ENCODE measurements at regions not wholly inside any gene's neighbourhood (a gene's known extent, or its start where the extent isn't known, plus 50 kb on each side); places are given as distances from the start of the nearest gene placed in this dataset.
"Not testable (repeated sequence)": the region's sequence is repeated elsewhere in the genome, so short reads cannot be mapped to it uniquely, and the experiment has no call there.

DNA sequence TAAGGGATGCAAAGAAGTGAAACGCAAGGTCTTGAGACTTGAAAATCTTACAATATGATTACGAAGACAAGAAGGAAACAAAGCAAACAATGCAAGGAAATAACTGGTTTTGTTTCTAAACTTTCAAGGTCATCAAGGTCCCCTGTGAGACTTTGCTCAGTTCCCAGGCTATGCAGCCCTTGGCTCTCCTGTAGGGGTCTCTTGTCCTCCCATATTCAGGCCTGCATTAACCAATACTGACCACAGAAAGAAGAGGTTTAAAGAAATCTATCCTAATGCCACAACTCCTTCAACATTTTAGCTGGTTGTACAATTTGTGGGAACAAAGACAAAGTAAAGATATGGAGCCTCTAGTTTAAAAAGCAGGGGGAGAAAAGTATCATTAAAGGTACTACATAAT, 209.2 kb downstream of the LHFPL1 start:
- Mint-ChIP-seq H3K27ac (no peak overlapping the region), H3K4me3 (no peak overlapping the region), H3K9me3 (ENCODE audit: low read depth) (no peaks in the 10 kb centered on the region), H3K36me3 (ENCODE audit: low read depth) (no peaks in the 10 kb centered on the region), H3K27me3 (no peaks in the 10 kb centered on the region), H3K4me1 (no peaks in the 10 kb centered on the region)
- ATAC-seq (no peak), DNase-seq (no peak)
- POLR2A ChIA-PET, result no interaction called here
- intact Hi-C loops (cut with DNase I, micrococcal nuclease), result no loop called here
- CTCF ChIA-PET, result no interaction called here

DNA sequence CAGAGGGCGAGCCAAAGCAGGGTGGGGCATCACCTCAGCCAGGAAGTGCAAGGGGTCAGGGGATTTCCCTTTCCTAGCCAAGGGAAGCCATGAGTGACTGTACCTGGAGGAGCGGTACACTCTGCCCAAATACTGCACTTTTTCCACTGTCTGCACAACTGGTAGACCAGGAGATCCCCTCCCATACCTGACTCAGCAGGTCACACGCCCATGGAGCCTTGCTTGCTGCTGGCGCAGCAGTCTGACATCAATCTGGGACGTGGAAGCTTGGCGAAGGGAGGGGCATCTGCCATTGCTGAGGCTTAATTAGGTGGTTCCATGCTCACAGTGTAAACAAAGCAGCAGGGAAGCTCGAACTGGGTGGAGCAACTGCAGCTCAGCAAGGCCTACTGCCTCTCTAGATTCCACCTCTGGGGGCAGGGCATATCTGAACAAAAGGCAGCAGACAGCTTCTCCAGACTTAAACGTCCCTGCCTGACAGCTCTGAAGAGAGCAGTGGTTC, 217.7 kb downstream of the LHFPL1 start:
- H3K9me3 Mint-ChIP-seq (ENCODE audit: low read depth); ATAC-seq; POLR2A ChIA-PET: not testable (repeated sequence)

DNA sequence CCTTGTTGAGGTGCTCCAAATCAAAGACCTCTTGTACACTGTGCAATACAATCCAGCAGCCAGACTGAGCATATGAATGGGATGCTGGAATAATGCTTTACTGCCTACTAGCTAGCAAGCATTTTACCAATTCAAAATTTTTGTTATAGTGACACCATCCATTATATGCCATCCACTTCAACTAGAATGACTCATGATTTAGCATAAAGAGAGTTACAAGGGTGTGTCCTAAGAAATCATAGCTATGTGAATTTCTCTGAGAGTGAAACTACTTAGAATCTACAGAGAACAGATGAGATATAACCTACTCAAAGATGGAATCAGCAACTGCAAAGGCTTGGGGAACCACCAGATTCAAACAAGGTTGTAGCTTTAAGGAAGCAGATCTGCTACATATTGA, 221.9 kb downstream of the LHFPL1 start:
- H3K36me3 Mint-ChIP-seq (ENCODE audit: low read depth), result no peaks in the 10 kb centered on the region
- intact Hi-C loops (cut with DNase I, micrococcal nuclease), result no loop called here
- no peaks in the 10 kb centered on the region for H3K4me1 Mint-ChIP-seq
- ChIA-PET CTCF (no interaction called here), POLR2A (no interaction called here)
- no peak for DNase-seq
- no peak overlapping the region for H3K27ac Mint-ChIP-seq
- no peaks in the 10 kb centered on the region for H3K27me3 Mint-ChIP-seq
- no peak overlapping the region for H3K4me3 Mint-ChIP-seq
- no peak for ATAC-seq
- H3K9me3 Mint-ChIP-seq (ENCODE audit: low read depth), result no peaks in the 10 kb centered on the region

More for the DNA sequence above, 217.7 kb downstream of the LHFPL1 start:
- H3K4me1 Mint-ChIP-seq; H3K4me3 Mint-ChIP-seq; intact Hi-C loops (cut with DNase I, micrococcal nuclease); DNase-seq; H3K27ac Mint-ChIP-seq; H3K27me3 Mint-ChIP-seq; H3K36me3 Mint-ChIP-seq (ENCODE audit: low read depth); CTCF ChIA-PET: not testable (repeated sequence)

DNA sequence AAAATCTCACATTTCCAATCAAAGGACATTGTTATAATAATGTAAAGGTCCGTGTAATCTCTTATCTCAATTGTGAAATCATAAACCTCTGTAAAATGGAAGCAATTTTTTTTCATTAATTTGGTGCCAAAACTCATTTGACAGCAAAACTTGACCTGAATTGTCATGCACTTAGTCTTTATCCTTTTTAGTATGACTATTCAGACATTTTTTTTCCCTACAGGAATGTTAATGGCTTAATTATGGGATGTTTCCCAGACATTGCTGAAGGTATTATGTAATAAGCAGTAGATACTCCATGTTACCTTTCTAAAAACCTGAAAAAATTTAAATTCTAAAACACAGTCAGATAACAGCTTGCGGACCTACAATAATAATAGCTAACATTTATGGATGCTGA, 228.9 kb downstream of the LHFPL1 start:
- Mint-ChIP-seq H3K27ac (no peak overlapping the region), H3K27me3 (no peaks in the 10 kb centered on the region), H3K36me3 (ENCODE audit: low read depth) (no peaks in the 10 kb centered on the region), H3K9me3 (ENCODE audit: low read depth) (no peaks in the 10 kb centered on the region), H3K4me3 (no peak overlapping the region), H3K4me1 (no peaks in the 10 kb centered on the region)
- CTCF ChIA-PET, result no interaction called here
- POLR2A ChIA-PET, result no interaction called here
- no peak for DNase-seq
- intact Hi-C loops (cut with DNase I, micrococcal nuclease), result no loop called here
- no peak for ATAC-seq

DNA sequence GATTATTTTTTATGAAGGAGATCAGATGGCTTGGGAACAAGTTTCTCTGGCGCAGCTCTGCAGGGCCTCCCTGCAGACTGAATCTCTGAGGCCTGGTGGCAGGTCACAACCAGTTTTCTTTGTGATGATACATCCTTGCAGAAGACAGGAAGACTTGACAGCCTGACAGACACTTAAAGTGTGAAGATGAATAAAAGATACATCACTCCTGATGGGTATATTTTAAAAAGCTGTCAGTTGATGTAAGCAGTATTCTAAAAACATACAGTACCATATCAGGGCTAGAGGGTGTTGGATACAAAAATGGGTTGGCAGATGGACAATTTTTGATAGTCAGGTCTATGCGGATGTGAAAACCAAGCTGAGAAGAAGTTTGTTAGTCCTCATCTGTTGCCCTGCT, 239.5 kb downstream of the LHFPL1 start:
- no peaks in the 10 kb centered on the region for H3K4me1 Mint-ChIP-seq
- ChIA-PET CTCF (no interaction called here), POLR2A (no interaction called here)
- ATAC-seq, result no peak
- no peak overlapping the region for H3K4me3 Mint-ChIP-seq
- no peaks in the 10 kb centered on the region for H3K36me3 Mint-ChIP-seq (ENCODE audit: low read depth)
- DNase-seq, result no peak
- H3K9me3 Mint-ChIP-seq (ENCODE audit: low read depth), result no peaks in the 10 kb centered on the region
- H3K27ac Mint-ChIP-seq, result no peak overlapping the region
- intact Hi-C loops (cut with DNase I, micrococcal nuclease), result no loop called here
- no peaks in the 10 kb centered on the region for H3K27me3 Mint-ChIP-seq

DNA sequence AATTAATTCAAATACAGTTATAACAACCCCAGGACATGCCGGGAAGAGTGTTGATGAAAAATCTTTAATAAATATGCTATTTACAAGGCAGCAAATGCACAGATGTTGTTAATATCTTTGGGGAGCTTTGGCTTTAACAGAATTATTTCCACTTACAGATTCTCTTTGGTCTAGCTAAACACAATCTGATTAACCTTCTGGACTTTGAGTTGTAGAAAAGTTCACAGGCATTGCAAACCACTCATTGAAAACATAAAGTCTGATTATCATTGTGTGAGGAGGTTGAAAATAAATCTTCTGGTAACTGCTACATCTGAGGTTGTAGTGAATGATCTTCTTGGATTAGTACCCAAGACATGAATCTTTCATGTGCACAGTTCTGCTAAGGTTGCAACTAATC, 255.6 kb downstream of the LHFPL1 start:
- H3K4me3 Mint-ChIP-seq, result no peak overlapping the region
- intact Hi-C loops (cut with DNase I, micrococcal nuclease), result no loop called here
- H3K27me3 Mint-ChIP-seq, result no peaks in the 10 kb centered on the region
- H3K9me3 Mint-ChIP-seq (ENCODE audit: low read depth), result no peaks in the 10 kb centered on the region
- no peak overlapping the region for H3K27ac Mint-ChIP-seq
- H3K4me1 Mint-ChIP-seq, result no peaks in the 10 kb centered on the region
- no peaks in the 10 kb centered on the region for H3K36me3 Mint-ChIP-seq (ENCODE audit: low read depth)
- ChIA-PET POLR2A (no interaction called here), CTCF (no interaction called here)
- ATAC-seq (no peak), DNase-seq (no peak)

DNA sequence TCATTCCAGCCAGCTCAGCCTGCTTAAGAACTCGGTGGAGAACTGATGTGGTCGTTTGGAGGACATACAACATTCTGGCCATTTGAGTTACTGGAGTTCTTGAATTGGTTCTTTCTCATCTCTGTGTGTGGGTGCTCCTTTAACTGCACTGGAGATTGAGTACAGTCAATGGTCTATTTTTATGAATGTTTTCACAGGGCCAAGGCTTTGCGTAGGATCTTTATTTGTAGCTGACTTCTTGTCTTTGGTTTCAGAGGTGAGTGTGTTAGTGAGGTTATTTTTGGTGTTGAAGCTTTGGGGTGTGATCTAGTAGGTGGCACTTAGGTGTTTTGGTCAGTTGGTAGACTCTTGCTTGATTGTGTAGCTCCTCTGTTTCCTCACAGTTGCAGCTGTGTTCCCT, 288.4 kb downstream of the LHFPL1 start:
- intact Hi-C loops (cut with DNase I, micrococcal nuclease), result no loop called here
- CTCF ChIA-PET, result no interaction called here
- Mint-ChIP-seq H3K4me3 (no peak overlapping the region), H3K27me3 (no peaks in the 10 kb centered on the region), H3K36me3 (ENCODE audit: low read depth) (no peaks in the 10 kb centered on the region), H3K4me1 (no peaks in the 10 kb centered on the region), H3K9me3 (ENCODE audit: low read depth) (no peaks in the 10 kb centered on the region), H3K27ac (no peak overlapping the region)
- no peak for ATAC-seq
- POLR2A ChIA-PET, result no interaction called here
- DNase-seq, result no peak

DNA sequence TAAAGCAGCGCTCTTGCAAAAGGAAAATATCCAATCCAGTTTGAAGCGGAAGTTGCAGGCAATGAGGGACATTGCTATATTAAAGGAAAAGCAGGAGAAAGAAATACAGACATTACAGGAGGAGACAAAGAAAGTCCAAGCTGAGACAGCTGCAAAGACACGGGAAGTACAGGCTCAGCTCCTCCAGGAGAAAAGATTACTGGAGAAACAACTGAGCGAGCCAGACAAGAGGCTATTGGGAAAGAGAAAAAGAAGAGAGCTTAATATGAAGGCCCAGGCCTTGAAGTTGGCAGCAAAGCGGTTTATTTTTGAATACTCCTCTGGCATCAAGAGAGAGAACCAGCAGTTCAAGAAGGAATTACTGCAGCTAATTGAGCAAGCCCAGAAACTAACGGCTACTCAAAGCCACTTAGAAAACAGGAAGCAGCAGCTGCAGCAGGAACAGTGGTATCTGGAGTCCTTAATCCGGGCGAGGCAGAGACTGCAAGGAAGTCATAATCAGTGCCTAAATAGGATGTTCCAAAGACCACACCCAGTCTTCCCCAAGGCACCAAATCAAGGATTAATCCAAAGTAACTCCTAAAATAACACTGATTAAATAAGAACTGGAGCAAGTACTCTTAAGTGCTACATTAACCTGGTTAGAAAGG, 298.0 kb downstream of the LHFPL1 start:
- H3K36me3 Mint-ChIP-seq (ENCODE audit: low read depth); intact Hi-C loops (cut with DNase I, micrococcal nuclease); H3K4me3 Mint-ChIP-seq; ATAC-seq; H3K27ac Mint-ChIP-seq; H3K4me1 Mint-ChIP-seq; POLR2A ChIA-PET; H3K27me3 Mint-ChIP-seq; H3K9me3 Mint-ChIP-seq (ENCODE audit: low read depth); DNase-seq; CTCF ChIA-PET: not testable (repeated sequence)

DNA sequence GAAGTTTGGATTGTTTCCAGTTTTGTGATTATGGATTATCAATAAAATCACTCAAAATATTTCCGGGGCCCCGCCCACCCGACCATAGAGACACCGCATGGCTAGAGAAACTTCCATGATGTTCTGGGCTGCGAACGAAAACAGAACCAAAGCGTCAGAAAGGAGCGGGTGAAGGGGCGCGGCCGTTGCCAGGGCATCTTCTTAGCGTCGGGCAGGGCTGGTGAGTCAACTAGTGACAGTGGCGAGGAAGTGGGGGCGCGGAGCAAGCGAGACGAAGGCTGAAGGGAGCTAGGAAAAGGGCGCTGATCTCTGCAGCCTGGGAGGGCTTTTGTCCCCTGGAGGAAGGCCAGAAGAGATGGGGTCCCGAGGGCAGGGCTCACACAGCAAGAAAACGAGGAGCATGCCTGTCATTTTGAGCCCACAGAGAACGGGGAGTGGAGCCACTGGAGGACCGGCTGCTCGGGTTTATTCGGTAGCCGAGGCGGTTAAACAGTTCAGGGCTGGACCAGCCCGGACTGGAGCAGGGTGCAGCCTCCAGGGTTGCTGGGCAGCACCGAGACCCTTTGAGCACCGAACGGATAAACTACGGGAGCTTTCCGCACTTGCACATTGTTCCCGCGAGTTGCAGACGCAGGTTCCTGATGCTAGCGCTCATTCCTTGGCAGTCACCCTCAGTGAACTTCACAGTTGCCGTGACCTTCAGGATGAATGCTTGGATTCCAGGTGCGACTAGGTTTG, 298.1 kb upstream of the TRPC5 start:
- intact Hi-C loops (cut with DNase I, micrococcal nuclease), result no loop called here

DNA sequence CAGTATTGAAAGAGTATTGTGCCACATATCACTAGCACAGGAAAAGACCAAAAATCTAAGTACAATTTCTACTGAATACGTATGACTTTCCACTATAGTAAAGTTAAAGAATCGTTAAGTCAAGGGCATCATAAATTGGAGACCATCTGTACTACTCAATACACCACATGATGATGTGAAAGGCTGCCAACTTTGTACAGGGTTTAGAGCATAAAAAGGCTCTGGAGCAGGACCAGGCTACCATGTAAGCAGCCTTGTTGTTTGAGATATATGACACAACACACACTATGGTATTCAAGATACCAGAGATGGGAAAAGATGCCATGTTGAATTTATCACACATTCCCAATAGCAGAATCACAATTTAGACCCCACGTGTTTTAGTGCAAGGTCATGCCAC, 294.9 kb upstream of the TRPC5 start:
- H3K36me3 Mint-ChIP-seq (ENCODE audit: low read depth), result no peaks in the 10 kb centered on the region
- no peaks in the 10 kb centered on the region for H3K4me1 Mint-ChIP-seq
- ChIA-PET POLR2A (no interaction called here), CTCF (no interaction called here)
- no peaks in the 10 kb centered on the region for H3K9me3 Mint-ChIP-seq (ENCODE audit: low read depth)
- no peak overlapping the region for H3K4me3 Mint-ChIP-seq
- H3K27me3 Mint-ChIP-seq, result no peaks in the 10 kb centered on the region
- no peak overlapping the region for H3K27ac Mint-ChIP-seq
- intact Hi-C loops (cut with DNase I, micrococcal nuclease), result no loop called here
- DNase-seq, result no peak
- ATAC-seq, result no peak

More for the DNA sequence above, 298.1 kb upstream of the TRPC5 start:
- no peak overlapping the region for H3K4me3 Mint-ChIP-seq
- no peaks in the 10 kb centered on the region for H3K9me3 Mint-ChIP-seq (ENCODE audit: low read depth)
- no peak overlapping the region for H3K27ac Mint-ChIP-seq
- ChIA-PET POLR2A (no interaction called here), CTCF (no interaction called here)
- H3K36me3 Mint-ChIP-seq (ENCODE audit: low read depth), result no peaks in the 10 kb centered on the region
- H3K27me3 Mint-ChIP-seq, result no peaks in the 10 kb centered on the region
- no peak for DNase-seq
- no peak for ATAC-seq
- no peaks in the 10 kb centered on the region for H3K4me1 Mint-ChIP-seq

DNA sequence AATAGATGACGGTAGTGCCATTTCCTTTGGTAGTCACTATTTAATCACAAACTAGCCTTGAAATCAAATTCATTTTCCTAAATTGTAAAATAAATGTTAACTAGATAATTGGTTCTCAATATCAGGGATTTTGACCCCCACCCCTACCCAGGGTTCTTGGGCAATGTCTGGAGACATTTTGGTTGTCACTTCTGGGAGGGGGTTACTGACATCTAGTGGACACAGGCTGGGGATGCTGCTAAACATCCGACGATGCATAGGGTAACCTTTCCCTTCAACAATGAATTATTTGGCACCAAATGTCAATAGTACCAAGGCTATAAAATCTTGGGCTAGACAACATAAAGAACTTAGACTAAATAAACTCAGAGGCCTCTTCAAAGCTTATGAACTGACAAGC, 285.8 kb upstream of the TRPC5 start:
- Mint-ChIP-seq H3K4me1 (no peaks in the 10 kb centered on the region), H3K27ac (no peak overlapping the region), H3K36me3 (ENCODE audit: low read depth) (no peaks in the 10 kb centered on the region), H3K27me3 (no peaks in the 10 kb centered on the region), H3K4me3 (no peak overlapping the region), H3K9me3 (ENCODE audit: low read depth) (no peaks in the 10 kb centered on the region)
- DNase-seq, result no peak
- intact Hi-C loops (cut with DNase I, micrococcal nuclease), result no loop called here
- ChIA-PET POLR2A (no interaction called here), CTCF (no interaction called here)
- no peak for ATAC-seq

DNA sequence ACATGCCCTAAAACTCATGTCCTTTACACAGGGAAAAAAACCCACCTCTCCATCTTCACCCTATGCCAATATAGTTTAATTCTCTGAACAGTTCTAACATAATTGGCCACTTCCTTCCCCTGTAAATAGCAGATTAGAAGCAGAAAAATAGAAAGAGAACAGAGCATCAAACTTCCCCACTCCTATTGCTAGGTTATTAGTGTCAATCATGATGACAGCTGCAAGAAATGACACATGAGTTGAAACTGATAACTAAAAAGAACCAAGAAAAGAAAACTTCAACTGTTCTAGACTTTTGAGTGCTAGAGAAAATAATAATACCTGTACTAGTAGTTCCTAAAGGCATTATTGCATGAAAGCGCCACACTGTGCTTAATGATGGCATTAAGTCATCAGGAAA, 284.5 kb upstream of the TRPC5 start:
- Mint-ChIP-seq H3K27me3 (no peaks in the 10 kb centered on the region), H3K9me3 (ENCODE audit: low read depth) (no peaks in the 10 kb centered on the region), H3K36me3 (ENCODE audit: low read depth) (no peaks in the 10 kb centered on the region), H3K4me1 (no peaks in the 10 kb centered on the region), H3K27ac (no peak overlapping the region), H3K4me3 (no peak overlapping the region)
- ChIA-PET CTCF (no interaction called here), POLR2A (no interaction called here)
- DNase-seq (no peak), ATAC-seq (no peak)
- intact Hi-C loops (cut with DNase I, micrococcal nuclease), result no loop called here
